ENCODE measurements at regions not wholly inside any gene's neighbourhood (a gene's known extent, or its start where the extent isn't known, plus 50 kb on each side); places are given as distances from the start of the nearest gene placed in this dataset.
"Not testable (repeated sequence)": the region's sequence is repeated elsewhere in the genome, so short reads cannot be mapped to it uniquely, and the experiment has no call there.

DNA sequence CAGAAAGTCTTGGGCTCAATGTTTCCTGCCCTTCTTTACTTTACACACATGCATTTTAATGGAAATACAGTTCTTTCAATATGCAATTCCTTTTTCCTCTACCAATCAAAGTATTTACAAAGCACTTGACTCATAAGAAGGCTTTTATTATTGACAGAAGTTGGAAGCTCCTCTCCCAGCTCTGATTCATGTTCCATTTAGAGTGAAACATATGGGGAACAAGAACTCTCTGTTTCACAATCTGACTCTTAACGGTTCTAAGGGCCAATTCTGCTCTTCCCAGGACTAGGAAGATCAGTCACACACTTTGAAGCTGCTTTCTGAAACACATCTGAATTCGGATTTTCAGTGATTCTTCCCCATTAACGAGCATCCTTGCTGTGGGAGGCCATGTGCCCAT, 300.5 kb downstream of the ANAPC1 start:
- H3K27ac Mint-ChIP-seq; H3K9me3 ChIP-seq (ENCODE audit: low read depth); H4K20me1 ChIP-seq (ENCODE audit: low read depth); H3K79me2 ChIP-seq (ENCODE audit: low read depth); H3K36me3 ChIP-seq; H3K4me1 Mint-ChIP-seq; H3K27ac ChIP-seq; H3K27me3 Mint-ChIP-seq (ENCODE audit: insufficient read depth, low read depth); H3K4me1 ChIP-seq; H3K9ac ChIP-seq; DNase-seq (ENCODE audit: low spot score); H3K9me3 Mint-ChIP-seq; H3K4me3 ChIP-seq; H3F3A ChIP-seq (ENCODE audit: low read depth); H2AFZ ChIP-seq (replicated peaks); H3K36me3 Mint-ChIP-seq; H3K4me2 ChIP-seq; H3K27me3 ChIP-seq; H3K4me3 Mint-ChIP-seq: not testable (repeated sequence)

DNA sequence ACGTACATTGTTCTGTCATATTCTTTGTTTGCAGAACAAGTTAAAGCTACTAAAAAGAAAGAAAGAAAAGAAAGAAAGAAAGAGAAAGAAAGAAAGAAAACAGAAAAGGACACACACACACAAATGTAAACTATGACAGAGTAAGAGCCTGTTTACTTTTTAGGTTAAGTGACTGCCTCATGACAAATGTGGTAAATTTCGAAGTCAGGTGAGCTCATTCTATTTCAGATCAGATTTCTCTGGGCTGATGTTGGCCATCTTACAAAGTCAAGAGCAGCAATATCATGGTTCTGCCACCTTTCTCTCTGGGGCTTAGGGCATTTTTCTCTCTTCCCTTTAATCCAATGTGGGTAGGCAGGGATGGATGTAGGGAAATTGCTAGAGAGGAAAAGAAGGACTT, 299.5 kb downstream of the ANAPC1 start:
- not testable (repeated sequence) for DNase-seq (ENCODE audit: low spot score); H3K36me3 ChIP-seq; H3K27me3 Mint-ChIP-seq (ENCODE audit: insufficient read depth, low read depth); H3K4me2 ChIP-seq; H3K79me2 ChIP-seq (ENCODE audit: low read depth); H4K20me1 ChIP-seq (ENCODE audit: low read depth); H3K4me3 ChIP-seq; H3K36me3 Mint-ChIP-seq; H3F3A ChIP-seq (ENCODE audit: low read depth); H2AFZ ChIP-seq (replicated peaks); H3K4me1 ChIP-seq; H3K4me3 Mint-ChIP-seq; H3K27ac Mint-ChIP-seq; H3K9me3 ChIP-seq (ENCODE audit: low read depth); H3K9ac ChIP-seq; H3K27ac ChIP-seq; H3K4me1 Mint-ChIP-seq; H3K9me3 Mint-ChIP-seq; H3K27me3 ChIP-seq

DNA sequence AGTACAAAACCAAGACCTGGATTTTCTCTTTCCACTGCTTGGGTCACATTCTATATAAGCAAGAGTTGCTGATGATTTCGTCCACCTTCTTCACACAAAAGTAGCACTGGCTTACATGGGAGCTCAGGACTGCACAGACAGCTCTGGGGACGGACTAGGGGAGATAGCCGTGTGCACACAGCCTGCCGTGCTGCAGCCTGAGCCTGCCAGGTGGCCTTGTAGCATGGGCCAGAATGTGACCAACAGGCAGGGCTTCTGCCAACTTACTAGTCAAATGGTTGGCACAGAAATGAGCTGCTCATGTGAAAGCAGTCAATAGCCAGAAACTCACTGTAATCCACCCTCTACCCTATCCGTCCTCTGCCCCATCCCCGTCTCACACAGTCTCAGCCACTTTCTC, 299.0 kb downstream of the ANAPC1 start:
- not testable (repeated sequence) for H2AFZ ChIP-seq (replicated peaks); H3K79me2 ChIP-seq (ENCODE audit: low read depth); H3K36me3 ChIP-seq; H3K27ac ChIP-seq; H3K9me3 ChIP-seq (ENCODE audit: low read depth); DNase-seq (ENCODE audit: low spot score); H3K4me1 Mint-ChIP-seq; H4K20me1 ChIP-seq (ENCODE audit: low read depth); H3K9me3 Mint-ChIP-seq; H3K4me3 Mint-ChIP-seq; H3K9ac ChIP-seq; H3K27me3 Mint-ChIP-seq (ENCODE audit: insufficient read depth, low read depth); H3K27me3 ChIP-seq; H3K4me2 ChIP-seq; H3K36me3 Mint-ChIP-seq; H3K4me3 ChIP-seq; H3K4me1 ChIP-seq; H3K27ac Mint-ChIP-seq; H3F3A ChIP-seq (ENCODE audit: low read depth)

DNA sequence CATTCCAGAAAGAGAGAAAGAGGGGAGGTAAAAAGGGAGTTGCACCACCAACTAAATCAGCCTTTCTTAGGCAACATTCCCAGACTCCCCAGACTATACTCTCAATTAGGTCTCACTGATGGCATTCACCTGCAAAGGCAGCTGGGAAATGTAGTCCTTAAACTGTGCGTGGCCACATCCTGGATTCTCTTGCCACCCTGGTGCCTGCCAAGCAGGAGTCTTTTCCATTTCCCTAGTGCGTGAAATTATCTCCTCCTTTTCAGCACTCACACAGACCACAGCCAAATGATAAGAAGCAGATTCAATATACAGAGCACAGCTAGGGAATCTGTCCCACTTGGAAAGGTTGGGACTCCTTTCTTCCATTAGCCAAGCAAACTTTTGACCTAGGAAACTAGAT, 298.0 kb downstream of the ANAPC1 start:
- H2AFZ ChIP-seq (replicated peaks); H3K36me3 Mint-ChIP-seq; H3K36me3 ChIP-seq; H3K27ac Mint-ChIP-seq; H3K4me1 ChIP-seq; H3K79me2 ChIP-seq (ENCODE audit: low read depth); H3K4me3 Mint-ChIP-seq; H3K9ac ChIP-seq; H3K27ac ChIP-seq; H4K20me1 ChIP-seq (ENCODE audit: low read depth); DNase-seq (ENCODE audit: low spot score); H3K27me3 Mint-ChIP-seq (ENCODE audit: insufficient read depth, low read depth); H3K4me3 ChIP-seq; H3K27me3 ChIP-seq; H3F3A ChIP-seq (ENCODE audit: low read depth); H3K9me3 Mint-ChIP-seq; H3K4me1 Mint-ChIP-seq; H3K9me3 ChIP-seq (ENCODE audit: low read depth); H3K4me2 ChIP-seq: not testable (repeated sequence)

DNA sequence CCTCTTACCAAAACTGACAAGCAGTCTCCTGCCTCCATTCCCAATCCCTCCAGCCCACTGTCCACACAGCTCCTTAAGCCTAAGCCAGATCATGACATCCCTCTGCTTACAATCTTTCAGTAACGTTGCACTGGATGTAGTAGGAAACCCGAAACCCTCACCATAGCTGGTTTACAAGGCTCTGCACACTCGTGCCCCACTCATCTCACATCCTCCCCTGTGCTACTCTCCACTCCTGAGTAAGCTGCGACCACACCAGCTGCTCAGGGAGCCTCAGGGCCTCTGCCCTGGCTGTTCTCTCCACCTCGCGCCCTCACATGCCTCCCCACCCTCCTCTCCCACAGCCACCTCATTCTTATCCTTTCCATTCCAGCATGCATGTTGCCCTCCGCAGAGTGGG, 288.9 kb downstream of the ANAPC1 start:
- not testable (repeated sequence) for H2AFZ ChIP-seq (replicated peaks); H3K9me3 Mint-ChIP-seq; DNase-seq (ENCODE audit: low spot score); H3K4me3 Mint-ChIP-seq; H3K36me3 ChIP-seq; H3K4me3 ChIP-seq; H3K4me2 ChIP-seq; H3K4me1 Mint-ChIP-seq; H3K27me3 ChIP-seq; H3K9ac ChIP-seq; H3K9me3 ChIP-seq (ENCODE audit: low read depth); H3K36me3 Mint-ChIP-seq; H3K27ac Mint-ChIP-seq; H3K79me2 ChIP-seq (ENCODE audit: low read depth); H4K20me1 ChIP-seq (ENCODE audit: low read depth); H3F3A ChIP-seq (ENCODE audit: low read depth); H3K4me1 ChIP-seq; H3K27ac ChIP-seq; H3K27me3 Mint-ChIP-seq (ENCODE audit: insufficient read depth, low read depth)

DNA sequence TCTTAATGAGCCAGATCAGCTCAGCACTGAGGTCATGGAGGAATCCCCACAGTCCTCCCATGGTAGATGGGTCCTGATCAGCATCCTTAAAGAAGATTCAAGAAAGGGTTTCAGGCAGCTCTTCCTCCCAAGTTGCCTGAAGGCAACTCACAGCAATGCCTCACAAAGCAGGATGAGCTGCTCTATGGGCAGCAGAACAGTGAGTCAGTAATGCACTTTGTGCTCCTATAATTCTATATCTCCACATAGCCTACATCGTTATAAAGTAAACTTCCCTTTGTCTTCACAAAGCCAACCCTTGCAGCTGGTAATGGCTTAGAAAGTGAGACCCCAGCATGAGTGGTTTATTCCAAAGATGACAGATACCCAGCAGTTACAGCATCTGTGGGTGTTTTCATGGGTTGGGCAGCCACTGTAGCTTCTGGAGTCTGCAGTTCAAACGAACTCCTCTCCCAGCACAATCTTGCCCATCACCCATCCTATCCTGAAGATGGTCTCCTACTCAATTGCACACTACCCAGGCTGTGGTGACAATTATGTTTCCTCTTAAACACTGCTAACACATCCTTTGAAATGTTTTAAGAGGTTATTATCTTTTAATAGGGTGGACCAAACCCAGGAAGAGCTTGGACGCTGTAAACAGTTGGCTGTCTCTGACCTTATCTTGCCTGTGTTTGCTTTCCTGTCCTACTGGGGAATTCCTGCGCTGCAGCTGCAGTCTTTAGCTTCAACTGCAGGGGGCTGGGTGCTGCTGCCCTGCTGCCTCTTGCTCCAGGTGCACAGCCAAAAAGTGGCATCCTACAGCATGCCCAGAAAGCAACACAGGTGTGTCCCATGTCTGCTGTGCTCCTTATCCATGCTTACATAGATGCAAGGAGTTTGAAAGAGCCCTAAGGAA, 286.9 kb downstream of the ANAPC1 start:
- not testable (repeated sequence) for H3K27me3 ChIP-seq; DNase-seq (ENCODE audit: low spot score); H3K27ac ChIP-seq; H3K9ac ChIP-seq; H3K4me3 Mint-ChIP-seq; H3K79me2 ChIP-seq (ENCODE audit: low read depth); H2AFZ ChIP-seq (replicated peaks); H4K20me1 ChIP-seq (ENCODE audit: low read depth); H3K4me1 ChIP-seq; H3K36me3 ChIP-seq; H3K27ac Mint-ChIP-seq; H3K36me3 Mint-ChIP-seq; H3K4me2 ChIP-seq; H3F3A ChIP-seq (ENCODE audit: low read depth); H3K9me3 Mint-ChIP-seq; H3K27me3 Mint-ChIP-seq (ENCODE audit: insufficient read depth, low read depth); H3K9me3 ChIP-seq (ENCODE audit: low read depth); H3K4me1 Mint-ChIP-seq; H3K4me3 ChIP-seq

DNA sequence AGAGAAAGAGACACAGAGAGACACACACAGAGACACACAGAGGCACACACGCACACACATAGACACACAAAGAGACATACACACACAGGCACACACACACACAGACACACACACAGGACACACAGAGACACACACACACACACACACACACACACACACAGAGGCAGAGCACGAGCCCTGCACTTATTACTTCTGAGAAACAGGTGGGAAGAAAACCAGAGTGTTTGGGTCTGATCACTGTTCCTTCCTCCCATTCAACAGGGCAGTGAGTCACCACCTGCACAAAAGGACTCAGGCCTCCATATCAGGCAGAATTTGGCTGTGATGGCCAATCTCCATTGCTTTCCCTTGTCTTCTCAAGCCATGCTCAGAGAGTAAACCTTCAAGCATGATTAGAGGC, 285.0 kb downstream of the ANAPC1 start:
- DNase-seq (ENCODE audit: low spot score); H2AFZ ChIP-seq (replicated peaks); H4K20me1 ChIP-seq (ENCODE audit: low read depth); H3K79me2 ChIP-seq (ENCODE audit: low read depth); H3K4me1 Mint-ChIP-seq; H3K9me3 ChIP-seq (ENCODE audit: low read depth); H3K27ac Mint-ChIP-seq; H3K9ac ChIP-seq; H3K36me3 ChIP-seq; H3K27me3 Mint-ChIP-seq (ENCODE audit: insufficient read depth, low read depth); H3K27ac ChIP-seq; H3K4me1 ChIP-seq; H3K4me3 ChIP-seq; H3K4me2 ChIP-seq; H3K4me3 Mint-ChIP-seq; H3K9me3 Mint-ChIP-seq; H3F3A ChIP-seq (ENCODE audit: low read depth); H3K36me3 Mint-ChIP-seq; H3K27me3 ChIP-seq: not testable (repeated sequence)

DNA sequence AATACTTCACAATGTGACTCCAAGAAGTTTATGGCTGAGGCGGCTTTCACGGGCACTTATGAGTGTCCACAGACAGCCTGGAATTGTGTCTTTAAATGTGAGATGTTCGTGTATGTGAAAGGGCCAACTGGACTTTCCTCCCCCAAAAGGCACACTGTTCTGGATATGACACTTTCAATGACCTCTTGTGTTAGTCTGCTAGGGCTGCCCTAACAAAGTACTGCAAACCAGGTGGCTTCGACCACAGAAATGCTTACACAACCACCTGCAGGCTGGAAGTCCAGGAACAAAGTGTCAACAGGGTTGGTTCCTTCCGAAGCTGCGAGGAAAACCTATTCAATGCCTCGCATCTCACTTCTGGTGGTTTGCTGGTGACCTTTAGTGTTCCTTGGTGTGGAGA, 281.7 kb downstream of the ANAPC1 start:
- H3K36me3 Mint-ChIP-seq; H3K27me3 Mint-ChIP-seq (ENCODE audit: insufficient read depth, low read depth): not testable (repeated sequence)

More for the DNA sequence above, 281.7 kb downstream of the ANAPC1 start:
- not testable (repeated sequence) for DNase-seq (ENCODE audit: low spot score); H3K27ac Mint-ChIP-seq; H3F3A ChIP-seq (ENCODE audit: low read depth); H3K9me3 Mint-ChIP-seq; H3K9ac ChIP-seq; H3K4me3 ChIP-seq; H3K4me1 ChIP-seq; H3K9me3 ChIP-seq (ENCODE audit: low read depth); H3K4me3 Mint-ChIP-seq; H3K27me3 ChIP-seq; H3K4me1 Mint-ChIP-seq; H3K36me3 ChIP-seq; H3K4me2 ChIP-seq; H4K20me1 ChIP-seq (ENCODE audit: low read depth); H2AFZ ChIP-seq (replicated peaks); H3K79me2 ChIP-seq (ENCODE audit: low read depth); H3K27ac ChIP-seq

Data from neural progenitor cell (in vitro differentiated cells).